H9 (cell line): ENCODE measurements at regions not wholly inside any gene's neighbourhood (a gene's known extent, or its start where the extent isn't known, plus 50 kb on each side); places are given as distances from the start of the nearest gene placed in this dataset.

Experiments
- DNase-seq: peaks from one replicate; pipeline ENCODE4 v3.0.0-alpha.2; 2017
- H2AFZ ChIP-seq: one replicate; pipeline ENCODE4 v1.6.1; 2013; ENCODE audit warnings: mild to moderate bottlenecking, low read length, control low read depth, moderate library complexity
- H2AK5ac ChIP-seq: 2 replicates; pipeline ENCODE4 v1.6.1; 2013; ENCODE audit warnings: low read length, control low read depth, mixed read lengths; ENCODE audit not compliant: insufficient read length
- H2BK120ac ChIP-seq: one replicate; pipeline ENCODE4 v1.6.1; 2013; ENCODE audit warnings: low read depth, mild to moderate bottlenecking, low read length, control low read depth, inconsistent platforms; ENCODE audit not compliant: poor library complexity, severe bottlenecking
- H2BK12ac ChIP-seq: 2 replicates; pipeline ENCODE4 v1.6.1; 2013; ENCODE audit warnings: low read length, control low read depth, mixed read lengths, low read depth; ENCODE audit not compliant: insufficient read length
- H2BK15ac ChIP-seq: 2 replicates; pipeline ENCODE4 v1.6.1; 2013; ENCODE audit warnings: low read depth, low read length, control low read depth
- H2BK20ac ChIP-seq: one replicate; pipeline ENCODE4 v1.6.1; 2013; ENCODE audit warnings: low read depth, mild to moderate bottlenecking, low read length, control low read depth, inconsistent platforms; ENCODE audit not compliant: poor library complexity, severe bottlenecking
- H2BK5ac ChIP-seq: 2 replicates; pipeline ENCODE4 v1.6.1; 2013; ENCODE audit warnings: low read length, control low read depth, mixed read lengths; ENCODE audit not compliant: insufficient read length
- H3K14ac ChIP-seq: 2 replicates; pipeline ENCODE4 v1.6.1; 2013; ENCODE audit warnings: low read length, control low read depth; ENCODE audit not compliant: insufficient read depth
- H3K18ac ChIP-seq: 2 replicates; pipeline ENCODE4 v1.6.1; 2013; ENCODE audit warnings: low read depth, mild to moderate bottlenecking, mixed read lengths, low read length, control low read depth; ENCODE audit not compliant: insufficient read length
- H3K23ac ChIP-seq: 2 replicates; pipeline ENCODE4 v1.6.1; 2013; ENCODE audit warnings: low read length, control low read depth, mixed read lengths, low read depth; ENCODE audit not compliant: insufficient read length
- H3K23me2 ChIP-seq: 2 replicates; pipeline ENCODE4 v1.6.1; 2013; ENCODE audit warnings: low read depth, mild to moderate bottlenecking, mixed read lengths, low read length, control low read depth; ENCODE audit not compliant: insufficient read length, poor library complexity, severe bottlenecking
- H3K27ac ChIP-seq: 2 replicates; pipeline ENCODE4 v1.5.1; 2013; ENCODE audit warnings: low read length, control low read depth, mixed read lengths, low read depth; ENCODE audit not compliant: insufficient read length
- H3K27me3 ChIP-seq: 2 replicates; pipeline ENCODE4 v1.6.1; 2013; ENCODE audit warnings: low read length, control low read depth, inconsistent platforms; ENCODE audit not compliant: insufficient read depth
- H3K4ac ChIP-seq: 2 replicates; pipeline ENCODE4 v1.6.1; 2013; ENCODE audit warnings: low read depth, mild to moderate bottlenecking, control low read depth, inconsistent platforms, low read length, moderate library complexity
- H3K4me1 ChIP-seq: 2 replicates; pipeline ENCODE4 v1.6.1; 2013; ENCODE audit warnings: low read length, control low read depth, inconsistent platforms; ENCODE audit not compliant: insufficient read depth
- H3K4me2 ChIP-seq: 2 replicates; pipeline ENCODE4 v1.6.1; 2013; ENCODE audit warnings: low read length, control low read depth, mixed read lengths; ENCODE audit not compliant: insufficient read length, insufficient read depth
- H3K56ac ChIP-seq: 2 replicates; pipeline ENCODE4 v1.6.1; 2013; ENCODE audit warnings: low read depth, mild to moderate bottlenecking, mixed read lengths, low read length, control low read depth; ENCODE audit not compliant: insufficient read length
- H3K79me1 ChIP-seq: 2 replicates; pipeline ENCODE4 v1.6.1; 2013; ENCODE audit warnings: low read depth, mild to moderate bottlenecking, moderate library complexity, low read length, control low read depth, inconsistent platforms; ENCODE audit not compliant: insufficient read depth, poor library complexity, severe bottlenecking
- H3K79me2 ChIP-seq: 2 replicates; pipeline ENCODE4 v1.6.1; 2013; ENCODE audit warnings: low read length, control low read depth, inconsistent platforms; ENCODE audit not compliant: insufficient read depth
- H3K9ac ChIP-seq: 2 replicates; pipeline ENCODE4 v1.6.1; 2013; ENCODE audit warnings: low read length, control low read depth, mixed read lengths; ENCODE audit not compliant: insufficient read length; ENCODE audit errors: extremely low read depth
- H3K9me3 ChIP-seq: one replicate; pipeline ENCODE4 v1.6.1; 2013; ENCODE audit warnings: low read depth, low read length, inconsistent platforms; ENCODE audit not compliant: control insufficient read depth
- H3T11ph ChIP-seq: one replicate; pipeline ENCODE4 v1.6.1; 2013; ENCODE audit warnings: mild to moderate bottlenecking, low read length, control low read depth, inconsistent platforms
- H4K20me1 ChIP-seq: one replicate; pipeline ENCODE4 v1.6.1; 2013; ENCODE audit not compliant: control insufficient read depth, insufficient read length, insufficient read depth
- H4K5ac ChIP-seq: 2 replicates; pipeline ENCODE4 v1.6.1; 2013; ENCODE audit warnings: low read depth, mild to moderate bottlenecking, mixed read lengths, low read length, control low read depth; ENCODE audit not compliant: insufficient read length
- H4K8ac ChIP-seq: replicated peaks from 2 replicates; pipeline ENCODE4 v1.6.1; 2013; ENCODE audit warnings: low read length, control low read depth, mixed read lengths, low read depth; ENCODE audit not compliant: insufficient read length
- H4K91ac ChIP-seq: 2 replicates; pipeline ENCODE4 v1.6.1; 2013; ENCODE audit warnings: low read depth, mild to moderate bottlenecking, moderate library complexity, mixed read lengths, low read length, control low read depth; ENCODE audit not compliant: insufficient read length
- H3K27ac Mint-ChIP-seq, 3 experiments: 2 replicates in 2 of 3; 3 replicates in 1 of 3; pipeline ENCODE4 v1.8.0; 2020 to 2021; ENCODE audit warnings: mixed read lengths in 3 of 3, mild to moderate bottlenecking in 1 of 3, moderate library complexity in 1 of 3
- H3K27me3 Mint-ChIP-seq: 2 replicates; pipeline ENCODE4 v1.8.0; 2021; ENCODE audit warnings: low read depth, mild to moderate bottlenecking, moderate library complexity, mixed read lengths
- H3K36me3 Mint-ChIP-seq, 3 experiments: 2 replicates in 2 of 3; 3 replicates in 1 of 3; pipeline ENCODE4 v1.8.0; 2020 to 2021; ENCODE audit warnings: low read depth in 3 of 3, mixed read lengths in 3 of 3; ENCODE audit not compliant: insufficient read depth in 1 of 3
- H3K4me1 Mint-ChIP-seq, 2 experiments: 2 replicates each; pipeline ENCODE4 v1.8.0; 2020; ENCODE audit warnings: mixed read lengths in 2 of 2
- H3K4me3 Mint-ChIP-seq, 2 experiments: 2 replicates in 1 of 2; 3 replicates in 1 of 2; pipeline ENCODE4 v1.8.0; 2020 to 2021; ENCODE audit warnings: mild to moderate bottlenecking in 2 of 2, mixed read lengths in 2 of 2, moderate library complexity in 1 of 2
- H3K9me3 Mint-ChIP-seq, 2 experiments: 2 replicates in 1 of 2; 3 replicates in 1 of 2; pipeline ENCODE4 v1.8.0; 2020; ENCODE audit warnings: mild to moderate bottlenecking in 2 of 2, mixed read lengths in 2 of 2, moderate library complexity in 1 of 2
- CTCF ChIP-seq: fragments of 200-600 bp; sonication (generic); conservative IDR thresholded peaks from 3 replicates; pipeline ENCODE4 v1.8.0; 2021; ENCODE audit warnings: antibody characterized with exemption, mild to moderate bottlenecking

- no peaks in the 10 kb centered on the region for H3K79me1 ChIP-seq
- H3K9me3 ChIP-seq = no peaks in the 10 kb centered on the region
- no peak overlapping the region for H2BK120ac ChIP-seq
- no peak overlapping the region for H2BK12ac ChIP-seq
- Mint-ChIP-seq H3K27ac (no peak overlapping the region), H3K4me1 (peaks cover 41 to 51% of the 10 kb centered on the region in 2 experiments), H3K9me3 (peaks cover 0 to 5% of the 10 kb centered on the region in 2 experiments; a peak in 2 of 5 replicates), H3K36me3 (peaks cover 0 to 3% (median 2%) of the 10 kb centered on the region in 3 experiments; a peak in 3 of 7 replicates), H3K4me3 (no peak overlapping the region), H3K27me3 (no peaks in the 10 kb centered on the region)
- no peak for DNase-seq
- no peak overlapping the region for H3T11ph ChIP-seq
- H3K18ac ChIP-seq = no peak overlapping the region
- no peak overlapping the region for H4K91ac ChIP-seq
- TF ChIP-seq CTCF = no peak
- H4K5ac ChIP-seq = no peak overlapping the region
- H3K4me1 ChIP-seq = peaks cover 8% of the 10 kb centered on the region; the same call in 1 of the 2 replicates
- no peak overlapping the region for H2BK5ac ChIP-seq
- H2AK5ac ChIP-seq = no peak overlapping the region
- H3K14ac ChIP-seq = no peak overlapping the region
- H3K27me3 ChIP-seq = no peaks in the 10 kb centered on the region
- H3K4me2 ChIP-seq = no peak overlapping the region
- H3K27ac ChIP-seq = no peak overlapping the region
- no peak overlapping the region for H3K9ac ChIP-seq
- H2BK20ac ChIP-seq = no peak overlapping the region
- H3K23me2 ChIP-seq = no peaks in the 10 kb centered on the region
- no peak overlapping the region for H3K23ac ChIP-seq
- H4K8ac ChIP-seq = no peak overlapping the region
- H3K79me2 ChIP-seq = no peaks in the 10 kb centered on the region
- H2BK15ac ChIP-seq = no peak overlapping the region
- H3K56ac ChIP-seq = no peak overlapping the region
- H4K20me1 ChIP-seq = no peaks in the 10 kb centered on the region
- no peak overlapping the region for H2AFZ ChIP-seq
- no peak overlapping the region for H3K4ac ChIP-seq
These were observed 576.2 kb downstream of the DHX35 start for GRCh38 chr20:39538317-39538716.
